Tongue (tissue), 1 donor: ENCODE measurements at regions not wholly inside any gene's neighbourhood (a gene's known extent, or its start where the extent isn't known, plus 50 kb on each side); places are given as distances from the start of the nearest gene placed in this dataset.
A peak's percentile ranks its signal among the peaks of the same experiment; 100 is the strongest.
"Not testable (repeated sequence)": the region's sequence is repeated elsewhere in the genome, so short reads cannot be mapped to it uniquely, and the experiment has no call there.

Experiments used
- DNase-seq: peaks from one replicate; pipeline ENCODE4 v3.0.0-alpha.2; 2015

- DNase-seq: no peak
Observed at GRCh38 chr5:68999181-68999580, 94.6 kb upstream of the SLC30A5 start.

GRCh38 chr5:69000216-69000919, 93.4 kb upstream of the SLC30A5 start:
- DNase-seq: no peak

- DNase-seq: no peak
Observed at GRCh38 chr5:69000949-69001348, 92.9 kb upstream of the SLC30A5 start.

GRCh38 chr5:69001627-69002026, 92.2 kb upstream of the SLC30A5 start:
- DNase-seq: no peak

GRCh38 chr5:69004127-69004526, 89.7 kb upstream of the SLC30A5 start:
- DNase-seq: no peak

GRCh38 chr5:69004676-69005075, 89.1 kb upstream of the SLC30A5 start:
- DNase-seq: no peak

- DNase-seq: no peak
Observed at GRCh38 chr5:69006030-69006429, 87.8 kb upstream of the SLC30A5 start.

GRCh38 chr5:69007163-69007562, 86.7 kb upstream of the SLC30A5 start:
- peak; percentile 63 for DNase-seq

- peak; percentile 78 for DNase-seq
Observed at GRCh38 chr5:69007726-69008368, 86.0 kb upstream of the SLC30A5 start.

- DNase-seq: no peak
Observed at GRCh38 chr5:69010476-69010875, 83.3 kb upstream of the SLC30A5 start.

- DNase-seq: no peak
Observed at GRCh38 chr5:69011910-69012309, 81.9 kb upstream of the SLC30A5 start.

GRCh38 chr5:69013481-69013880, 80.3 kb upstream of the SLC30A5 start:
- no peak for DNase-seq

- DNase-seq: not testable (repeated sequence)
Observed at GRCh38 chr5:69014007-69014406, 79.8 kb upstream of the SLC30A5 start.

- peak; percentile 18 for DNase-seq
Observed at GRCh38 chr5:69019668-69020375, 74.0 kb upstream of the SLC30A5 start.

GRCh38 chr5:69024241-69024651, 69.6 kb upstream of the SLC30A5 start:
- peak; percentile 27 for DNase-seq

- no peak for DNase-seq
Observed at GRCh38 chr5:69029292-69029691, 64.5 kb upstream of the SLC30A5 start.

- DNase-seq: no peak
Observed at GRCh38 chr5:69030358-69031062, 63.3 kb upstream of the SLC30A5 start.

GRCh38 chr5:69032009-69032408, 61.8 kb upstream of the SLC30A5 start:
- no peak for DNase-seq

- DNase-seq: no peak
Observed at GRCh38 chr5:69033690-69034089, 60.1 kb upstream of the SLC30A5 start.

GRCh38 chr5:69034898-69035297, 58.9 kb upstream of the SLC30A5 start:
- DNase-seq: no peak

GRCh38 chr5:69035665-69036064, 58.1 kb upstream of the SLC30A5 start:
- DNase-seq: no peak

- DNase-seq: no peak
Observed at GRCh38 chr5:69038539-69038938, 55.3 kb upstream of the SLC30A5 start.

GRCh38 chr5:69039829-69040228, 54.0 kb upstream of the SLC30A5 start:
- DNase-seq: no peak
